Parathyroid adenoma (tissue), 2 donors: ENCODE measurements at regions not wholly inside any gene's neighbourhood (a gene's known extent, or its start where the extent isn't known, plus 50 kb on each side); places are given as distances from the start of the nearest gene placed in this dataset.

Source experiments
- H2AFZ ChIP-seq: fragments of 300-600 bp; sonication (generic); one replicate; pipeline ENCODE4 v1.7.0; 2017; ENCODE audit warnings: antibody characterized with exemption, mild to moderate bottlenecking
- H3K27ac ChIP-seq: fragments of 300-600 bp; sonication (generic); one replicate; pipeline ENCODE4 v1.7.0; 2017
- H3K27me3 ChIP-seq: fragments of 300-600 bp; sonication (generic); one replicate; pipeline ENCODE4 v1.7.0; 2017; ENCODE audit warnings: low read length; ENCODE audit not compliant: control insufficient read depth, insufficient read depth
- H3K36me3 ChIP-seq: fragments of 300-600 bp; sonication (generic); one replicate; pipeline ENCODE4 v1.7.0; 2017; ENCODE audit warnings: low read length; ENCODE audit not compliant: control insufficient read depth, insufficient read depth
- H3K4me1 ChIP-seq: fragments of 300-600 bp; sonication (generic); one replicate; pipeline ENCODE4 v1.7.0; 2017; ENCODE audit warnings: control low read depth
- H3K4me2 ChIP-seq: fragments of 300-600 bp; sonication (generic); one replicate; pipeline ENCODE4 v1.7.0; 2017; ENCODE audit warnings: low read length
- H3K4me3 ChIP-seq: fragments of 300-600 bp; sonication (generic); one replicate; pipeline ENCODE4 v1.7.0; 2017; ENCODE audit warnings: low read depth, low read length
- H3K79me2 ChIP-seq: fragments of 300-600 bp; sonication (generic); one replicate; pipeline ENCODE4 v1.7.0; 2017; ENCODE audit warnings: control low read depth
- H3K9ac ChIP-seq: fragments of 300-600 bp; sonication (generic); one replicate; pipeline ENCODE4 v1.7.0; 2017; ENCODE audit warnings: mild to moderate bottlenecking
- H3K9me3 ChIP-seq: fragments of 300-600 bp; sonication (generic); one replicate; pipeline ENCODE4 v1.7.0; 2017; ENCODE audit warnings: low read length; ENCODE audit not compliant: control insufficient read depth
- TF ChIP-seq, protein P1 (sequence below): fragments of 300-600 bp; sonication (generic); IDR thresholded peaks from one replicate; pipeline ENCODE4 v1.7.0; 2017; ENCODE audit warnings: antibody characterized with exemption, mild to moderate bottlenecking
- donor health status: primary hyperparathyroidism.

DNA sequence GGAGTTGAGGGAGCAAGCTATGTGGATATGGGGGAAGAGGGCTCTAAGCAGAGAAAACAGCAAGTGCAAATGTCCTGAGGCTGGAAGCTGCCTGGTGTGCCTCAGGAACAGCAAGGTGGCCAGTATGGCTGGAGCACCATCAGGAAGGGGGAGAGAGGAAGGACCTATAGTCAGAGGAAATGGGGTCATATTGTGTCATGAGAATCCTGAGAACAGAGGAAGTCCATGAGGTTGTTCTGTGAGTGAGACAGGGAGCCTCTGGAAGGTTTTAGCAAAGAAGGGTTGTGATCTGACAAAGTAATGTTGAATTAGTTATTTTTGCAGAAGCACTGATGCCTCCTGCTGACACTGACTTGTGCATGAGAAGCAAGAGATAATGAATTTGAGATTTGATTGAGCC lies 204.3 kb downstream of the PTEN start:
- Histone ChIP-seq H3K79me2 (no peaks in the 10 kb centered on the region), H3K27me3 (no peaks in the 10 kb centered on the region), H3K9me3 (no peaks in the 10 kb centered on the region), H3K4me2 (no peak overlapping the region), H3K36me3 (no peaks in the 10 kb centered on the region), H3K4me3 (no peak overlapping the region), H3K9ac (no peak overlapping the region), H3K27ac (no peak overlapping the region), H2AFZ (no peak overlapping the region), H3K4me1 (peaks cover 3% of the 10 kb centered on the region)
- TF ChIP-seq, protein P1, sequence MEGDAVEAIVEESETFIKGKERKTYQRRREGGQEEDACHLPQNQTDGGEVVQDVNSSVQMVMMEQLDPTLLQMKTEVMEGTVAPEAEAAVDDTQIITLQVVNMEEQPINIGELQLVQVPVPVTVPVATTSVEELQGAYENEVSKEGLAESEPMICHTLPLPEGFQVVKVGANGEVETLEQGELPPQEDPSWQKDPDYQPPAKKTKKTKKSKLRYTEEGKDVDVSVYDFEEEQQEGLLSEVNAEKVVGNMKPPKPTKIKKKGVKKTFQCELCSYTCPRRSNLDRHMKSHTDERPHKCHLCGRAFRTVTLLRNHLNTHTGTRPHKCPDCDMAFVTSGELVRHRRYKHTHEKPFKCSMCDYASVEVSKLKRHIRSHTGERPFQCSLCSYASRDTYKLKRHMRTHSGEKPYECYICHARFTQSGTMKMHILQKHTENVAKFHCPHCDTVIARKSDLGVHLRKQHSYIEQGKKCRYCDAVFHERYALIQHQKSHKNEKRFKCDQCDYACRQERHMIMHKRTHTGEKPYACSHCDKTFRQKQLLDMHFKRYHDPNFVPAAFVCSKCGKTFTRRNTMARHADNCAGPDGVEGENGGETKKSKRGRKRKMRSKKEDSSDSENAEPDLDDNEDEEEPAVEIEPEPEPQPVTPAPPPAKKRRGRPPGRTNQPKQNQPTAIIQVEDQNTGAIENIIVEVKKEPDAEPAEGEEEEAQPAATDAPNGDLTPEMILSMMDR = no peak

DNA sequence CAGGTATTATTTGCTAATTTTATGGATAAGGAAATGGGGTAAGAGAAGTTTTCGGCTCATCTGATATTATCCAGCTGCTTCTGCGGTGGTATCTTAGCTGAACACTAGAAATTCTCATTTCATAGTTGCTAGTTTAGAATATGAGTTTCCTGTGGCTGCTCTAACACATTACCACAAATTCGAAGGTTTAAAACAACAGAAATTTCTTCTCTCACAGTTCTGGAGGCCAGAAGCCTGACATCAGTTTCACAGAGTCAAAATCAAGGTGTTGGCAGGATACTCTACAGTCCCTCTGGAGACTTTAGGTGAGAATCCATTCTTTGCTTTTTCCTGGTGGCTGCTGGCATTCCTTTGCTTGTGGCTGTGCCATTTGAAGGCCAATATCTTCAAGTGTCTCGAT lies 205.9 kb downstream of the PTEN start:
- TF ChIP-seq, protein P1 = no peak
- Histone ChIP-seq H3K4me1 (no peaks in the 10 kb centered on the region), H3K4me3 (no peak overlapping the region)

DNA sequence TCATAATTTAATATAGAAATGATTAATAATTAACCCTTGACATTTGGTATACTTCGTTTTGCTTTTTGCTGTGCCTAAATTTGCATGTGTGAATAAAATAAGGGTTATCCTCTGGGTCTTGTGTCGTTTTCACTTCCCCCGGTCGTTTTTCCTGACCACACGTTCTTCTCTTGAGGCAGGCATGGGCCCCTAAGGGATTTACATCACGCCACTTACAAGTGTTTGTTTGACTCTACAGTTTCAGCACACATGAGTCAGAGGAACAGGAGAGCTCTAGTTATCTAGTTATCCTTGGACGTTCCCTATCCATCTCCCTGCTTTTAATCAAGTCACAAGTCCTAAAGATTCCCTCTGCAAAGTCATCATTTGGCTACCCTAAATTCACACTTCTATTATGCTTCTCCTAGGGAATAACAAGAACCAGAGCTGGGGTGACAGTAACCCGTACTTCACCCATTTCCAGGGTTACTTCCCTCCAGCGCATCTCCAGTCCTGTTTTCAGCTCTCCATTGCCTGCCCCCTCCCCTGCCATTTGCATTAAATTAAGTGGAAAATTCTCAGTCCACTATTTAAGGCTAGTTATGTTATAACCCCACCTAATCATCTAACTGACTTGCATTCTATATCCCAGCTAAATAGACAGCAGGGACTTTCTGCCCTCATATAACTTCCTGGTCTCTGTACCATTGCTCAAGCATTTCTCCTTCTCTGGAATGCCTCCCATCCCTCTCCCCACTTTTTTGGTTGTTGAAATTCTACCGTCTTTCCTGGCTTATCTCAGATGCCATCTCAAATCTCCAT lies 206.9 kb downstream of the PTEN start:
- H3K9me3 ChIP-seq = no peaks in the 10 kb centered on the region
- no peak overlapping the region for H3K9ac ChIP-seq
- no peak overlapping the region for H2AFZ ChIP-seq
- no peaks in the 10 kb centered on the region for H3K36me3 ChIP-seq
- H3K27me3 ChIP-seq = no peaks in the 10 kb centered on the region
- no peak overlapping the region for H3K4me2 ChIP-seq
- H3K27ac ChIP-seq = no peak overlapping the region
- TF ChIP-seq, protein P1 = no peak
- H3K4me3 ChIP-seq = no peak overlapping the region
- no peaks in the 10 kb centered on the region for H3K4me1 ChIP-seq
- no peaks in the 10 kb centered on the region for H3K79me2 ChIP-seq

More for the DNA sequence above, 205.9 kb downstream of the PTEN start:
- Histone ChIP-seq H3K27ac (no peak overlapping the region), H3K9ac (no peak overlapping the region), H3K9me3 (no peaks in the 10 kb centered on the region), H3K36me3 (no peaks in the 10 kb centered on the region), H3K4me2 (no peak overlapping the region), H3K27me3 (no peaks in the 10 kb centered on the region), H3K79me2 (no peaks in the 10 kb centered on the region), H2AFZ (no peak overlapping the region)

DNA sequence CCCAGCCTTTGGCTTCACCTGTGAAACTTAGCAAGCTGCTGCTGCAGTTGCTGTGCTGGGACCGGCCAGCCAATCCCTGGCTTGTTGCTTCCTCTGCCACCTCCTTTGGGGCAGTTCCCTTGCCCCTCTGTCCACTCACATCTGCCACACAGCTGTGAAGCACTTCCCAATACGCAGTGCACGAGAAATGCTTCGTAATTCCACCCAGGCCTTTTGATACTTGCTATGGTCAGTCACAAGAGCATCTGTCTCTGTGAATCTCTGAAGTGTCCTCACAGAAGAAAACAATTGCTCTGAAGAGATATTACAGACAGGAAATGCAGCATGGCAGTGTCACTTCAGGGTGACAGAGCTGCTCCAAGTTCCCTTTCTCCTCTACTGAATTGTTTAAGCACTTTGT lies 208.5 kb downstream of the PTEN start:
- Histone ChIP-seq H3K9me3 (no peaks in the 10 kb centered on the region), H3K36me3 (no peaks in the 10 kb centered on the region), H2AFZ (no peak overlapping the region), H3K27me3 (no peaks in the 10 kb centered on the region), H3K27ac (no peak overlapping the region), H3K4me1 (no peaks in the 10 kb centered on the region), H3K9ac (no peak overlapping the region), H3K79me2 (no peaks in the 10 kb centered on the region), H3K4me2 (no peak overlapping the region), H3K4me3 (no peak overlapping the region)
- TF ChIP-seq, protein P1 = no peak

DNA sequence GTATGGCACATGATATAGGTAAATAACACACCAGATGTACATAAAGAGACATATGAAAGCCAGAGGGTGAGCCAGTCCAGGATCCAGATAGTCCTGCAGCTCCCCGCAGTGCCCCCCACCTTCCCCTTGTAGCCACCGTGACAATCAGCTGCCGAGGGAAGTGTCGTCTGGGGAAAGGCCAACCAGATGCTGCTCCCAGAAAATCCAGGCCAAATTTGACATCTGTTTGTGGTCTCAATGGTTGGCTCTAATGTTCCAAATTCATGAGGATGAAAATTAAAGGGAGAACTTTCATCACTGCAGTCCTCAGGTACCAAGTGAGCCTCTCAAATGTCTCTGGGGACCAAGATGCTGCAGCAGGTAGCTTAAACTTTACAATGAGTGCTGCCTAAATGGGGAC lies 210.3 kb downstream of the PTEN start:
- H2AFZ ChIP-seq = no peak overlapping the region
- H3K4me1 ChIP-seq = no peaks in the 10 kb centered on the region
- H3K4me3 ChIP-seq = no peak overlapping the region
- TF ChIP-seq, protein P1 = no peak
- no peaks in the 10 kb centered on the region for H3K9me3 ChIP-seq
- H3K27me3 ChIP-seq = no peaks in the 10 kb centered on the region
- no peak overlapping the region for H3K4me2 ChIP-seq
- H3K9ac ChIP-seq = no peak overlapping the region
- no peaks in the 10 kb centered on the region for H3K36me3 ChIP-seq
- no peak overlapping the region for H3K27ac ChIP-seq
- H3K79me2 ChIP-seq = no peaks in the 10 kb centered on the region
